ENCODE measurements at regions not wholly inside any gene's neighbourhood (a gene's known extent, or its start where the extent isn't known, plus 50 kb on each side); places are given as distances from the start of the nearest gene placed in this dataset.
A peak's percentile ranks its signal among the peaks of the same experiment; 100 is the strongest.

DNA sequence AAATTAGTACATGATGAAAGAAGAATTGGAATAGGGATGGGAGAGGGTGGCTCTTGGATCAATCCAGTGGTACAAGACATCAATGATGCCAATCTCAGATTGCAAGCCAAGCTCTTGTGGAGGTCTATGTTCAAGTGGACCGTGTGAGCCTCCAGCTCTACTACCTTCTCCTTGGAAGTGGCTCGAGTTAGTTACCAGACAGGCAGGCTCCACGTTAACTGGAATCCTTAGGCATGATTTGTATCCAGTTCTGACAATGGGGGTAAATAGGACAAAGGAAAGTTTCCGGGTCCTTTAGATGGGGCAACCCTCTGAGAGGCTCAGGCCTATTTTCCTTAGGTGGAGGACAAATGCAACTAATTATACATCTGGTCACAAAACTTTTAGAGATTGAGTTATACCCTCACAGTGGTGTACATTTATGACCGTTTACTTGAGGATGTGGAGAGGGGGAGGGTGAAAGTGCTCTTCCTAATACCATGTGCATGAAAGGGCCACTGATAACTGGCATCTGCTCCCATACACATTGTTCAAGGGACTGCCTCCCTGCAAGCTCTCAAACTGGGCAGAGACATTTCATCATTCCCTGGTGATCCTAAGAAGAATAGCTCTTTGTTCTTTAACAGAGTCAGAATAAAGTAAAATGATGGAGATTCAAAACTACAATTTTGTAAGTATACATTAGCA, 180.2 kb downstream of the SOCS6 start:
- no peak for DNase-seq

- DNase-seq: peak; percentile 48 to 54
These were observed 175.7 kb downstream of the SOCS6 start for GRCh38 chr18:70464343-70465114.

DNA sequence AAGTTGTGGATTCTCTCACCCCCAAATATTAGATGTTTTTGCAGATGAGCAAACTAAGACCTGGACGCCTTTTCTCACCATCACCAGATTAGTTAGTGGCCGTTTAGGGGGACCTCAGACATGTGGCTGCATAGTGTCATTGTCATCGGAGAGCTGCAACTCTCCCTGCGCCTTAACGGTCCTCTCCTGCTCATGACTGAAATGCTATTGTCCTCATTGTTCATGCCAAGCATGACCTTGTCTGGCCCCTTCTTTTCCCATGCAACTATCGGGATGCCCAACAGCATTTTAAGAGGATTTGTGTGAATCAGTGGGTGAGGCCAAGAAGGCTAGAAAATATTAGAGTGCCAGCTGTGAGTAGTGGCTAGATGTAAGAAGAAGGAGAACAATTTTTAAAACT, 174.2 kb downstream of the SOCS6 start:
- DNase-seq: no peak

DNA sequence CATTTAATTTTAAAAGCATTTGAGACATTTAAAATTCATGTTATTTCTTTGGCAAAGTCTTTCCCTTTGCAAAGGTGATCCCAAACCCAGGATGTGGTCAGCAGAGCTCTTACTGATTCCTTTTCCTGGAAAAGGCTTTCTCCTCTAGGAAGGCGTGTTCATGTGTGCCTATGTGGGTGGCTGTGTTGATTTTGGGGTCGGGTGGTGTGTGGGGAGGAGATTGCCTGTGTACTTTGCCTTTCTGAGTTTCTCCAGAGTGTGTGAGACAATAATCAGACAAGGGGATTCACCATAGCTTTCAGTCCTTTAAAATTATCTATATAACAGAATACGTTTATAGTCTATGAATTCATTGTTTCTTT, 173.2 kb downstream of the SOCS6 start:
- no peak for DNase-seq

DNA sequence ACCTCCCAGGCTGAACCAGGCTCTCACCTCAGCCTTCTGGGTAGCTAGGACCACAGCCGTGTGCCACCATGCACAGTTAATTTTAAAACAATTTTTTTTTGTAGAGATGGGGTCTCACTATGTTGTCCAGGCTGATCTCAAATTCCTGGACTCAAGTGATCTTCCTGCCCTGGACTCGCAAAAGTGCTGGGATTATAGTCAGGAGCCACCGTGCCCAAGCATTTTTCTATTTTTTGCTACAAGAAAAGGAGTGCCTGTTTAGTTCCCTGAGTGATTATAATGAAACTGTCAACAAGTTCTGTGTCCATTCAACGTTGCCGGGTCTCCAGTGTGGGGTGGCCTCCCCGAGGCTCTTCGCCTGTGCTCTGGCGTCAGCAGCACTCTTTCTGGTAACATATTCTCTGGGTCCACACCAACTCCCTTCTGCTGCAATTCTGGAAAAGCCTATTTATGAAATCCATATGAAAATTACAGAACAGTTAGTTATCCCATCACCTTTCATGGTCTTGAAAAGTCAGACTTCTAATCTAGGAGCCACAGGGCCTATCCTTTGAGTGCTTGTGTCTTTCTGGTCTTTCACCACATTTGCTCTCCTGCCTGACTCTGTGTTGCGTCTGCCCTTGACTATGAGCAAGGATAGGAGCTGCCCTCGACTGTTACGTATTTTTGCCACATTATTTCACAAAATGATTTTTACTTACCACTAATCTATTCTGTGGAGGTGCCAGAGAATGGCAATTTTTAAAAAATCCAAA, 172.7 kb downstream of the SOCS6 start:
- DNase-seq: no peak

- DNase-seq: no peak
These were observed 170.9 kb downstream of the SOCS6 start for GRCh38 chr18:70459731-70460130.

DNA sequence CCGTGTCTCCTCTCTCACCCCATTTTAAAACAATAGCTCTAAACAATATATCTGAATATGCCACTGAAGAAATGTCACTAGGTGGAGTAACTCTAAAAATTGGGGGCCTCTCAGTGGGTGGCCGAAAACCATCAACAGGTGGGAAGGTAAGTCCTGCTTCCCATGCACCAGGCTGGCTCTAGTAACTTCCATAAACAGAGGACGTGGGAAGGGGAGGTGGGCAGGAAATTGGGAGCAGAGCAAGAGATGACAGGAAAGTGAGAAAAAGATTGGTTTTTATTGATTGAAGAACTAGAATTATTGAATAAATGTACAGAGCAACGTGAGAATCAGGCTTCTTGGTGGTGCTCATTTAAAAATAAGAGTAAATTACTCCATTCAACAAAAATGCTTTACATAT, 170.4 kb downstream of the SOCS6 start:
- DNase-seq: no peak

GRCh38 chr18:70457788-70458187, 168.9 kb downstream of the SOCS6 start:
- DNase-seq: no peak

GRCh38 chr18:70457223-70457622, 168.4 kb downstream of the SOCS6 start:
- no peak for DNase-seq

- DNase-seq: no peak
These were observed 167.5 kb downstream of the SOCS6 start for GRCh38 chr18:70456376-70456775.

GRCh38 chr18:70455731-70456130, 166.9 kb downstream of the SOCS6 start:
- DNase-seq: no peak

GRCh38 chr18:70454704-70455322, 166.0 kb downstream of the SOCS6 start:
- DNase-seq: no peak

DNA sequence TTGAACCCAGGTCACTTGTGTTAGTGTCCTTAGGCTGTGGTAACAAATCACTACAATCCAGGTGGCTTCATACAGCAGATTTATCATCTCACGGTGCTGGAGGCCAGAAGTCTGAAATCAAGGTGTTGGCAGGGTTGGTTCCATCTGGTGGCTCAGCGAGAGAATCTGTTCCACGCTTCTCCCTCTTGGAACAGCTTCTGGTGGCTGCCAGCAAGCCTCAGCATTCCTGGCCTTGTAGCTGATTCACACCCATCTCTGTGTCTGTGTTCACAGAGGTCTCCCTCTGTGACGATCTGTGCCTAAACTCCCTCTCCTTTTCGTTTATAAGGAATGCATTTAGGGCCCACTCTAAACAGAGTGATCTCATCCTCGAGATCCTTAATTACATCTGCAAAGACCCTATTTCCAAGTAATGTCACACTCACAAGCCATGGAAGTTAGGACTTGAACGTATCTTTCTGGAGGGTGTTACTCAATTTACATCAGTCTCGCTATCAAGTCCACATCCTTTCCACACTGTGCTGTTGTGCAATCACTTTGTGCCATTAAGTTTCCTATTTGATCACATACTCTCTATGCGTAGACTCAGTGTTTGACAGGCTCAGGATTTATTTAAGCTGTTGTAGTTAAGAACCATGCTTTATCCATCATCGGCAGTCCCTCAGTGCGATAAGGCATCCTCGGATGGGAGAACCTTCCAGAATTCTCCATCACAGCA, 164.4 kb downstream of the SOCS6 start:
- DNase-seq: no peak

GRCh38 chr18:70452501-70452900, 163.7 kb downstream of the SOCS6 start:
- no peak for DNase-seq

DNA sequence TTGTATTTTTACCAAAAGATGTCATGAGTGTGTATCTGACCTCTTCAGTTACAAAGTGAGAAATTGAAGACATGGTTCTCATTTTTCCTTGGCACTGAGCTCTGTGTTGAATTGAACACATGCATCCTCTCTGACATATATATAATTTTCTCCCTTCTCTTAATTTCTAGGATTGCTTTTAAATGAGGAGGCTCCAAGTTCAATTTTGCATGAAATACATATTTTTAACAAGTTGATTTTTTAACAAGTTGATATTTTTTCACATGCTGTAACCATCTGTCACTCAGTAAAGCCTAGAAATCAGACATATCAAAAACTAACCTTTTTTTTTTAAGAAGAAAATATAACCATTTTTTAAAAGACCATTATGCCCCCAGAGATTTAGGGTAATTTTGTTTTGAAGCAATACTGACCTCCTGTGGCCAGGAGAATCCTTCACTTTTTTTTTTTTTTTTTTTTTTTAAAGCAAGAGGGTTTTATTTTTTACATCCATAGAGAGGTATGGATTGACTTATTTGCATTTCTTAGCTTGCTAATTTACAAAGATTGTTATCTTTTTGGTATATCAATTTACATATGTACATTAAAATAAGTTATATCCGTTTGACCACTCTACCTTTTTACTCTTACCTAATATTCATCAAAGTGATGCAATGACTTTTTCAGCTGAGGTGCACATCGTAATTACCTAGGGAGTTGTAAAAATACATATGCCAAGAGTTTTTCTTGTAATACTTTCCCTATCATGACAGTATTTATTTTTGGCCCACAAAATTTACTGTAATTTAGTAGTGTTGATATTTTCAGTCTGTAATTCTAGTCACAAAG, 161.8 kb downstream of the SOCS6 start:
- DNase-seq: no peak

DNA sequence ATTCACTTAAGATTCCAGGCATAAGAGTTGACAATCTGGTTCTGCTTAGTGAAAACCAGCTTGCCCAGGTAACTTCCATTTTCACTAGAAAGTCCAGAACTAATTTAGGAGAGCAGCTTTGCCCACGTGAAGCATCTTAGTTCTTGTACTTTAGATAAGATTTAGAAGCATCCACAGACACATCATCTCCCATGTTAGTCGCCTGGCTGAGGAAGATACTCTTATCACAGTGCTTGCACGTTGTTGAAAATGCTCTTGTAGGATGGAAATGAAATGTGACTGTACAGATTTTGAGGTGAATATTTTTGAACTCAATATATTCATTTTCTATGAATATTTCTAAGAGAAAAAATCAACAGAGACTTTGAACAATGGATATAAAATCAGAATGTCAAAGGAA, 159.7 kb downstream of the SOCS6 start:
- no peak for DNase-seq

GRCh38 chr18:70446063-70446462, 157.2 kb downstream of the SOCS6 start:
- no peak for DNase-seq

DNA sequence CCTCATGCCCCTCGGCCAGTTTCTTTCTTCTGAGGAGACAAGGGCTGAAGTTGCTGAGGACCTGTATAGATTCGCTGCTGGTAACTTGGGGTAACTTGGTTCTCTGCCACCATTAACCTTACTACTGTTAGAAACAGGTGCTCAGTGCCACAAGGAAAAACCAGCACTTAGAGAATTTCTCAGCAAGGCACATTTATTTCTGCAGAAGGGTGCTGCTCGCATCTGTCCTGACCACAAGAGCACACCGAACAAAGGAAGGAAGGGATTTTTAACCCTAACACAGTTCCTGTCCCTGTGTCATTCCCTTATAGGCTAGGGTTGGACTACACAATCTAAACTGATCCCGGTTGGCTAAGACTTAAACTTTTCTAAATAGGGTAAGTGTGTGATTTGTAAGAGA, 154.1 kb downstream of the SOCS6 start:
- DNase-seq: no peak

- no peak for DNase-seq
These were observed 144.1 kb downstream of the SOCS6 start for GRCh38 chr18:70432804-70433400.

- no peak for DNase-seq
These were observed 142.4 kb downstream of the SOCS6 start for GRCh38 chr18:70431203-70431624.

- DNase-seq: no peak
These were observed 141.8 kb downstream of the SOCS6 start for GRCh38 chr18:70430501-70431173.
